Stomach (tissue), 8 donors: ENCODE measurements at regions not wholly inside any gene's neighbourhood (a gene's known extent, or its start where the extent isn't known, plus 50 kb on each side); places are given as distances from the start of the nearest gene placed in this dataset.

ENCODE experiments used
- DNase-seq, 2 donors: peaks; one replicate each; pipeline versions ENCODE4 v3.0.0 to v3.0.0-alpha.2; 2013 to 2019
- H3K27ac ChIP-seq, 5 donors: fragments of 200-600 bp in 4 of 5; sonication (generic) in 4 of 5; one replicate each; pipeline ENCODE4 v1.5.1; 2013 to 2019; ENCODE audit warnings: mild to moderate bottlenecking in 1 of 5, moderate library complexity in 1 of 5
- H3K27me3 ChIP-seq, 3 donors: fragments of 200-600 bp; sonication (generic); one replicate each; pipeline ENCODE4 v1.5.1; 2017 to 2019; ENCODE audit warnings: mixed run types in 1 of 3
- H3K36me3 ChIP-seq, 4 donors: fragments of 200-600 bp; sonication (generic); 1 replicate in 3 of 4; 2 replicates in 1 of 4; pipeline ENCODE4 v1.5.1; 2016 to 2019
- H3K4me1 ChIP-seq, 4 donors: fragments of 200-600 bp; sonication (generic); one replicate each; pipeline ENCODE4 v1.5.1; 2016 to 2019
- H3K4me3 ChIP-seq, 4 donors: fragments of 200-600 bp; sonication (generic) in 3 of 4; one replicate each; pipeline ENCODE4 v1.5.1; 2016 to 2019; ENCODE audit warnings: mild to moderate bottlenecking in 1 of 4
- H3K9me3 ChIP-seq, 4 donors: fragments of 200-600 bp; sonication (generic); one replicate each; pipeline ENCODE4 v1.5.1; 2016 to 2019
- EP300 ChIP-seq: sonication (generic); formaldehyde crosslinking; IDR thresholded peaks from one replicate; pipeline ENCODE4 v1.6.1; 2017; ENCODE audit warnings: antibody characterized with exemption
- POLR2A ChIP-seq, 4 donors: fragments of 450-650 bp; IDR thresholded peaks; one replicate each; pipeline ENCODE4 v1.6.1; 2016; ENCODE audit warnings: antibody characterized with exemption in 4 of 4, control low read depth in 2 of 4, mild to moderate bottlenecking in 1 of 4, moderate library complexity in 1 of 4
- POLR2AphosphoS5 ChIP-seq, 3 donors: sonication (generic); formaldehyde crosslinking; IDR thresholded peaks; one replicate each; pipeline ENCODE4 v1.6.1; 2016; ENCODE audit warnings: antibody characterized with exemption in 3 of 3
- WGBS, 5 donors: extraction: QIAGEN DNeasy Blood & Tissue Kit in 3 of 5; methylation state at CpG; one replicate each; pipeline versions ENCODE4 v1.1.5 to v1.1.7; 2013 to 2018; 5-methylcytosine and 5-hydroxymethylcytosine counted together
- intact Hi-C: fragments of 100-400 bp; cut with DNase I; formaldehyde crosslinking; loops from one replicate; pipeline ENCODE4 v1.15.1; 2023; ENCODE audit warnings: low total_unique reads
- TF ChIP-seq, protein P1 (sequence below), 7 experiments: fragments of 450-650 bp in 4 of 7; fragments of 200-600 bp in 3 of 7; sonication (generic) in 3 of 7; IDR thresholded peaks; one replicate each; pipeline ENCODE4 v1.5.1; 2016 to 2019; ENCODE audit warnings: antibody characterized with exemption in 7 of 7, control low read depth in 2 of 7, mild to moderate bottlenecking in 1 of 7
- donor health status: healthy with polysubstance abuse.
- donor health status: Bipolar disorder and iron deficiency.
- donor health status: healthy.

DNA sequence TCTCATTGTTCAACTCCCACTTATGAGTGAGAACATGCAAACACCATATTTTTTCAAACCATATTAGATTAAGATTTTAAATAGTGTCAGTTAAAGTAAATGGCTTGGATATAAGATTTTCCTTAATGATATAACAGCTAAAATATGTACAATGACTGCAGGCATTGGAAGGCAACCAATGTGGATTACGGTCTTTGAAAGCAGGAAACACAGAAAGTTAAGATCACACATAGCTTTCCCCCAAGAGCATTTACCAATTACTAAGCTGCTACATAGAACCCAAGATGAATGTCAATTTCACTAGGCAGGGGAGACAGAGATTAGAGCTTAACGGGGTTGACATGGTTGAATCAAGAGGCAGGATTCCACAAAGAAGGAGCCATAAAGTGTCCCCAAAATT, 173.2 kb upstream of the TRPC4 start:
- intact Hi-C loops, result no loop called here

DNA sequence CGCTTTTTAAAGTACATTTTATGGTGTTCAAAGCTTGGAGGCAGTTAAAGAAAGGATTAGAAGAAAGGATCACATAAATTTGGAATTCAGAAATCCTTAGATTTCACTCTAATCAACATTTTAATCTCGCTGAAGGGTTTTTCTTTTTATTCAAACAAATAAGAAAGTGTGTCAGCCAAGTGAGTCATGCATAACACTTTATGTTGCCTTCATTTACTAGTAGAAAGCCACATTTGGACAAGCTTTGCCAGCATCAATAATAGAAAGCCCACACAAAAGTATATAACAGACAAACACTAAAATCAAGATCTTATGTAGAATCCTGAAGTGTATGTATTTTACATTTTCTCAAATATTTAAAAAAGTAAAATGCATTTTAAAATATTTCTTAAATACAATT, 154.9 kb upstream of the TRPC4 start:
- H3K9me3 ChIP-seq, result peaks cover 0 to 41% (median 14%) of the 10 kb centered on the region in 4 donors
- H3K27me3 ChIP-seq, result no peaks in the 10 kb centered on the region
- TF ChIP-seq POLR2A (IDR thresholded peaks at IDR 0.05), result no peak
- TF ChIP-seq EP300, result no peak
- TF ChIP-seq, protein P1, sequence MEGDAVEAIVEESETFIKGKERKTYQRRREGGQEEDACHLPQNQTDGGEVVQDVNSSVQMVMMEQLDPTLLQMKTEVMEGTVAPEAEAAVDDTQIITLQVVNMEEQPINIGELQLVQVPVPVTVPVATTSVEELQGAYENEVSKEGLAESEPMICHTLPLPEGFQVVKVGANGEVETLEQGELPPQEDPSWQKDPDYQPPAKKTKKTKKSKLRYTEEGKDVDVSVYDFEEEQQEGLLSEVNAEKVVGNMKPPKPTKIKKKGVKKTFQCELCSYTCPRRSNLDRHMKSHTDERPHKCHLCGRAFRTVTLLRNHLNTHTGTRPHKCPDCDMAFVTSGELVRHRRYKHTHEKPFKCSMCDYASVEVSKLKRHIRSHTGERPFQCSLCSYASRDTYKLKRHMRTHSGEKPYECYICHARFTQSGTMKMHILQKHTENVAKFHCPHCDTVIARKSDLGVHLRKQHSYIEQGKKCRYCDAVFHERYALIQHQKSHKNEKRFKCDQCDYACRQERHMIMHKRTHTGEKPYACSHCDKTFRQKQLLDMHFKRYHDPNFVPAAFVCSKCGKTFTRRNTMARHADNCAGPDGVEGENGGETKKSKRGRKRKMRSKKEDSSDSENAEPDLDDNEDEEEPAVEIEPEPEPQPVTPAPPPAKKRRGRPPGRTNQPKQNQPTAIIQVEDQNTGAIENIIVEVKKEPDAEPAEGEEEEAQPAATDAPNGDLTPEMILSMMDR (IDR thresholded peaks at IDR 0.05), result no peak
- TF ChIP-seq POLR2AphosphoS5 (IDR thresholded peaks at IDR 0.05), result no peak
- no peak overlapping the region for H3K27ac ChIP-seq
- no peaks in the 10 kb centered on the region for H3K4me1 ChIP-seq
- 31 to 39% (median 32%) methylated on average over 2 of the region's 2 CpGs for WGBS, 5 donors
- DNase-seq, result no peak
- H3K36me3 ChIP-seq, result no peaks in the 10 kb centered on the region
- H3K4me3 ChIP-seq, result no peak overlapping the region
- intact Hi-C loops, result no loop called here

More for the DNA sequence above, 173.2 kb upstream of the TRPC4 start:
- TF ChIP-seq POLR2AphosphoS5 (IDR thresholded peaks at IDR 0.05) (no peak), EP300 (no peak), POLR2A (IDR thresholded peaks at IDR 0.05) (no peak)
- TF ChIP-seq, protein P1 (IDR thresholded peaks at IDR 0.05), result no peak
- no peak overlapping the region for H3K4me3 ChIP-seq
- no peaks in the 10 kb centered on the region for H3K4me1 ChIP-seq
- peak in 1 of 2 donors; percentile 13 for DNase-seq
- H3K36me3 ChIP-seq, result peaks cover 0 to 16% (median 2%) of the 10 kb centered on the region in 4 donors
- H3K27me3 ChIP-seq, result no peaks in the 10 kb centered on the region
- no peak overlapping the region for H3K27ac ChIP-seq
- peaks cover 0 to 18% (median 5%) of the 10 kb centered on the region in 4 donors for H3K9me3 ChIP-seq
- WGBS, 5 donors, result 70 to 87% (median 85%) methylated on average over 2 of the region's 2 CpGs

DNA sequence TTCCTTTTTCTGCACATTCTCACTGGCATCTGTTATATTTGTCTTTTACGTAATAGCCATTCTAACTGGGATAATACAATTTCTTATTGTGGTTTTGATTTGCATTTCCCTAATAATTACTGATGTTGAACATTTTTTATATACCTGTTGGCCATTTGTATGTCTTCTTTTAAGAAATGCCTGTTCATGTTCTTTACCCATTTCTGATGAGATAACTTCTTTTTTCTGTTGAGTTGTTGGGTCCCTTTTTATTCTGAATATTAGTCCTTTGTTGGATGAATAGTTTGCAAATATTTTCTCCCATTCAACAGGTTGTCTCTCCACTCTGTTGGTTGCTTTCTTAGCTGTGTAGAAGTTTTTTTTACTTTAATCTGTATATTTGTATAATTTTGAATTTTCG, 147.7 kb upstream of the TRPC4 start:
- Histone ChIP-seq H3K9me3 (peaks cover 0 to 78% (median 32%) of the 10 kb centered on the region in 4 donors), H3K36me3 (no peaks in the 10 kb centered on the region), H3K4me1 (no peaks in the 10 kb centered on the region), H3K27me3 (no peaks in the 10 kb centered on the region), H3K27ac (no peak overlapping the region), H3K4me3 (no peak overlapping the region)
- intact Hi-C loops, result no loop called here
- 70 to 95% (median 73%) methylated on average over 2 of the region's 2 CpGs for WGBS, 5 donors
- DNase-seq, result no peak
- TF ChIP-seq, protein P1 (IDR thresholded peaks at IDR 0.05), result no peak
- no peak for TF ChIP-seq EP300
- no peak for TF ChIP-seq POLR2A (IDR thresholded peaks at IDR 0.05)

DNA sequence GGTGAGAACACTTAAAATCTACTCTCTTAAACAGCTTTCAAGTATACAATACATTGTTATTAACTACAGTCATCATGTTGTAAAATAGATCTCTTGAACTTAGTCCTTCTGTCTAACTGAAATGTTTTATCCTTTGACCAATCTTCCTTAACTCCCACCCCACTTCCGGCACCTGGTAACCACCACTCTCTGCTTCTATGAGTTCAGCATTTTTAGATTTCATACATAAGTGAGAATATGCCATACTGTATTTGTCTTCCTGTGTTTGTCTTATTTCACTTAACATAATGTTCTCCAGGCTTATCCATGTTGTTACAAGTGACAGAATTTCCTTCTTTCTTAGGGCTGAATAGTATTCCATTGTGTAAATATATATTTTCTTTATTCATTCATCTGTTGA, 144.1 kb upstream of the TRPC4 start:
- H3K36me3 ChIP-seq, result no peaks in the 10 kb centered on the region
- peaks cover 0 to 42% (median 13%) of the 10 kb centered on the region in 4 donors for H3K9me3 ChIP-seq
- DNase-seq, result no peak
- no peaks in the 10 kb centered on the region for H3K4me1 ChIP-seq
- no peak overlapping the region for H3K27ac ChIP-seq
- TF ChIP-seq EP300 (no peak), POLR2AphosphoS5 (IDR thresholded peaks at IDR 0.05) (no peak), POLR2A (IDR thresholded peaks at IDR 0.05) (no peak)
- TF ChIP-seq, protein P1 (IDR thresholded peaks at IDR 0.05), result no peak
- no peaks in the 10 kb centered on the region for H3K27me3 ChIP-seq
- 81 to 97% (median 92%) methylated on average over 1 of the region's 1 CpG for WGBS, 5 donors
- H3K4me3 ChIP-seq, result no peak overlapping the region
- intact Hi-C loops, result no loop called here
